Trophoblast cell (in vitro differentiated cells and primary cell): ENCODE measurements at regions not wholly inside any gene's neighbourhood (a gene's known extent, or its start where the extent isn't known, plus 50 kb on each side); places are given as distances from the start of the nearest gene placed in this dataset.
A peak's percentile ranks its signal among the peaks of the same experiment; 100 is the strongest.
"Not testable (repeated sequence)": the region's sequence is repeated elsewhere in the genome, so short reads cannot be mapped to it uniquely, and the experiment has no call there.

Experiments used
- DNase-seq, 2 donors: peaks; one replicate each; pipeline ENCODE4 v3.0.0-alpha.2; 2016
- H2AFZ ChIP-seq: 2 replicates; pipeline ENCODE4 v1.6.1; 2013; ENCODE audit warnings: low read length, moderate library complexity, mild to moderate bottlenecking; ENCODE audit not compliant: insufficient read depth, poor library complexity
- H2AK5ac ChIP-seq: 2 replicates; pipeline ENCODE4 v1.6.1; 2013; ENCODE audit warnings: mild to moderate bottlenecking, low read length
- H2BK120ac ChIP-seq: 2 replicates; pipeline ENCODE4 v1.6.1; 2013; ENCODE audit warnings: low read length, mild to moderate bottlenecking, moderate library complexity; ENCODE audit not compliant: insufficient read depth, poor library complexity
- H2BK12ac ChIP-seq: 2 replicates; pipeline ENCODE4 v1.6.1; 2013; ENCODE audit warnings: mild to moderate bottlenecking, low read length, moderate library complexity
- H2BK5ac ChIP-seq: 2 replicates; pipeline ENCODE4 v1.6.1; 2013; ENCODE audit warnings: low read length, low read depth, moderate library complexity, mild to moderate bottlenecking; ENCODE audit not compliant: poor library complexity
- H3K14ac ChIP-seq: 2 replicates; pipeline ENCODE4 v1.6.1; 2013; ENCODE audit warnings: mild to moderate bottlenecking, low read length
- H3K18ac ChIP-seq: 2 replicates; pipeline ENCODE4 v1.6.1; 2013; ENCODE audit warnings: mild to moderate bottlenecking, low read length
- H3K23ac ChIP-seq: 2 replicates; pipeline ENCODE4 v1.6.1; 2013; ENCODE audit warnings: low read length
- H3K27ac ChIP-seq: 2 replicates; pipeline ENCODE4 v1.5.1; 2013; ENCODE audit warnings: low read depth, mild to moderate bottlenecking, inconsistent platforms, low read length, moderate library complexity
- H3K27me3 ChIP-seq: 2 replicates; pipeline ENCODE4 v1.6.1; 2013; ENCODE audit warnings: inconsistent platforms, mild to moderate bottlenecking, low read length, moderate library complexity; ENCODE audit not compliant: insufficient read depth
- H3K36me3 ChIP-seq, 2 experiments: 1 replicate in 1 of 2; 2 replicates in 1 of 2; pipeline ENCODE4 v1.6.1; 2013; ENCODE audit warnings: low read length in 2 of 2, mild to moderate bottlenecking in 2 of 2, moderate library complexity in 1 of 2; ENCODE audit not compliant: insufficient read depth in 2 of 2, control insufficient read depth in 1 of 2
- H3K4ac ChIP-seq: 2 replicates; pipeline ENCODE4 v1.6.1; 2013; ENCODE audit warnings: low read depth, mild to moderate bottlenecking, low read length, moderate library complexity
- H3K4me1 ChIP-seq, 2 experiments: 1 replicate in 1 of 2; 2 replicates in 1 of 2; pipeline ENCODE4 v1.6.1; 2013; ENCODE audit warnings: low read length in 2 of 2, mild to moderate bottlenecking in 2 of 2, moderate library complexity in 1 of 2; ENCODE audit not compliant: insufficient read depth in 2 of 2, control insufficient read depth in 1 of 2
- H3K4me2 ChIP-seq: 2 replicates; pipeline ENCODE4 v1.6.1; 2013; ENCODE audit warnings: inconsistent platforms, mild to moderate bottlenecking, low read length, moderate library complexity
- H3K4me3 ChIP-seq: 2 replicates; pipeline ENCODE4 v1.5.1; 2013; ENCODE audit warnings: mild to moderate bottlenecking, low read depth, low read length, inconsistent platforms
- H3K79me1 ChIP-seq: one replicate; pipeline ENCODE4 v1.6.1; 2013; ENCODE audit warnings: low read length
- H3K79me2 ChIP-seq: 2 replicates; pipeline ENCODE4 v1.6.1; 2013; ENCODE audit warnings: low read length, mild to moderate bottlenecking; ENCODE audit not compliant: control insufficient read depth, insufficient read depth, poor library complexity
- H3K9ac ChIP-seq: 2 replicates; pipeline ENCODE4 v1.6.1; 2013; ENCODE audit warnings: mild to moderate bottlenecking, low read length
- H3K9me3 ChIP-seq: 2 replicates; pipeline ENCODE4 v1.6.1; 2013; ENCODE audit warnings: low read depth, mild to moderate bottlenecking, control low read depth, inconsistent platforms, low read length; ENCODE audit not compliant: insufficient read depth
- H4K12ac ChIP-seq: 2 replicates; pipeline ENCODE4 v1.6.1; 2013; ENCODE audit warnings: low read depth, mild to moderate bottlenecking, low read length, moderate library complexity
- H4K8ac ChIP-seq: 2 replicates; pipeline ENCODE4 v1.6.1; 2013; ENCODE audit warnings: low read depth, mild to moderate bottlenecking, low read length, moderate library complexity
- H4K91ac ChIP-seq: one replicate; pipeline ENCODE4 v1.6.1; 2013; ENCODE audit warnings: low read depth, mild to moderate bottlenecking, low read length, moderate library complexity
- WGBS: extraction: QIAGEN DNeasy Blood & Tissue Kit; methylation state at CpG from one replicate; pipeline ENCODE4 v1.1.7; 2013; ENCODE audit warnings: missing lambda C conversion rate; ENCODE audit not compliant: insufficient read length, insufficient coverage; ENCODE audit errors: extremely low coverage; 5-methylcytosine and 5-hydroxymethylcytosine counted together

- Histone ChIP-seq H3K4me1 (peaks cover 5 to 10% of the 10 kb centered on the region in 2 experiments), H4K12ac (no peak overlapping the region), H4K91ac (peak overlapping the region; percentile 30), H3K27ac (no peak overlapping the region), H3K4ac (no peak overlapping the region), H3K9me3 (peaks cover 5% of the 10 kb centered on the region), H3K79me1 (peaks cover 5% of the 10 kb centered on the region), H2BK120ac (no peak overlapping the region), H3K9ac (no peak overlapping the region), H2BK12ac (peak overlapping the region; percentile 68), H2BK5ac (no peak overlapping the region), H3K4me3 (no peak overlapping the region), H2AK5ac (no peak overlapping the region), H3K18ac (no peak overlapping the region), H4K8ac (no peak overlapping the region), H3K4me2 (no peak overlapping the region), H3K36me3 (no peaks in the 10 kb centered on the region), H3K23ac (no peak overlapping the region), H3K79me2 (no peaks in the 10 kb centered on the region), H3K27me3 (no peaks in the 10 kb centered on the region), H2AFZ (no peak overlapping the region), H3K14ac (no peak overlapping the region)
- WGBS: no CpG with 5 or more reads among the region's 13 CpGs
- peak; percentile 22 to 49 for DNase-seq
Observed at GRCh38 chr1:203408486-203409481, 57.9 kb upstream of the FMOD start.

- peaks cover 5% of the 10 kb centered on the region for H3K9me3 ChIP-seq
- peaks cover 5% of the 10 kb centered on the region for H3K79me1 ChIP-seq
- H2AK5ac ChIP-seq: no peak overlapping the region
- H3K4me3 ChIP-seq: no peak overlapping the region
- H2BK5ac ChIP-seq: no peak overlapping the region
- no peak overlapping the region for H4K91ac ChIP-seq
- H3K4me2 ChIP-seq: no peak overlapping the region
- H2BK12ac ChIP-seq: no peak overlapping the region
- DNase-seq: peak; percentile 30 to 83
- H3K27me3 ChIP-seq: no peaks in the 10 kb centered on the region
- H3K4ac ChIP-seq: no peak overlapping the region
- no peaks in the 10 kb centered on the region for H3K79me2 ChIP-seq
- H3K4me1 ChIP-seq: peaks cover 3 to 10% of the 10 kb centered on the region in 2 experiments
- H2BK120ac ChIP-seq: no peak overlapping the region
- H3K9ac ChIP-seq: no peak overlapping the region
- no peak overlapping the region for H4K8ac ChIP-seq
- H4K12ac ChIP-seq: no peak overlapping the region
- no peak overlapping the region for H3K18ac ChIP-seq
- no peak overlapping the region for H3K27ac ChIP-seq
- H3K23ac ChIP-seq: no peak overlapping the region
- no peak overlapping the region for H2AFZ ChIP-seq
- H3K36me3 ChIP-seq: no peaks in the 10 kb centered on the region
- no CpG with 5 or more reads among the region's 7 CpGs for WGBS
- no peak overlapping the region for H3K14ac ChIP-seq
Observed at GRCh38 chr1:203410182-203410900, 59.4 kb upstream of the FMOD start.

GRCh38 chr1:203411431-203411830, 60.5 kb upstream of the FMOD start:
- H3K27ac ChIP-seq, H2BK5ac ChIP-seq, H3K14ac ChIP-seq, DNase-seq, H3K9ac ChIP-seq, H3K36me3 ChIP-seq, H2AFZ ChIP-seq, H3K4me3 ChIP-seq, H3K79me2 ChIP-seq, H2BK120ac ChIP-seq, H3K23ac ChIP-seq, H3K4ac ChIP-seq, H4K91ac ChIP-seq, H3K79me1 ChIP-seq, H3K18ac ChIP-seq, H4K8ac ChIP-seq, H4K12ac ChIP-seq, H3K27me3 ChIP-seq, H2AK5ac ChIP-seq, H2BK12ac ChIP-seq, H3K9me3 ChIP-seq, H3K4me1 ChIP-seq, H3K4me2 ChIP-seq: not testable (repeated sequence)
- no CpG with 5 or more reads among the region's 9 CpGs for WGBS

- no peak overlapping the region for H3K4me3 ChIP-seq
Observed at GRCh38 chr1:203419558-203419957, 56.0 kb upstream of the PRELP start.

More at GRCh38 chr1:203419558-203419957, 56.0 kb upstream of the PRELP start:
- H3K14ac ChIP-seq: no peak overlapping the region
- H3K27me3 ChIP-seq: no peaks in the 10 kb centered on the region
- H3K27ac ChIP-seq: no peak overlapping the region
- no peak overlapping the region for H2BK120ac ChIP-seq
- H3K4ac ChIP-seq: no peak overlapping the region
- no peak overlapping the region for H4K8ac ChIP-seq
- no peak overlapping the region for H3K18ac ChIP-seq
- H3K79me1 ChIP-seq: no peaks in the 10 kb centered on the region
- H3K4me1 ChIP-seq: no peaks in the 10 kb centered on the region
- no peak overlapping the region for H2AK5ac ChIP-seq
- H2AFZ ChIP-seq: no peak overlapping the region
- DNase-seq: no peak
- H3K4me2 ChIP-seq: no peak overlapping the region
- H3K23ac ChIP-seq: no peak overlapping the region
- no peak overlapping the region for H2BK12ac ChIP-seq
- H3K36me3 ChIP-seq: no peaks in the 10 kb centered on the region
- H3K79me2 ChIP-seq: no peaks in the 10 kb centered on the region
- H4K12ac ChIP-seq: no peak overlapping the region
- no peak overlapping the region for H3K9ac ChIP-seq
- peaks cover 1% of the 10 kb centered on the region for H3K9me3 ChIP-seq
- no peak overlapping the region for H4K91ac ChIP-seq
- H2BK5ac ChIP-seq: no peak overlapping the region
